ENCODE measurements at regions not wholly inside any gene's neighbourhood (a gene's known extent, or its start where the extent isn't known, plus 50 kb on each side); places are given as distances from the start of the nearest gene placed in this dataset.
A peak's percentile ranks its signal among the peaks of the same experiment; 100 is the strongest.

- Mint-ChIP-seq H3K27ac (no peak overlapping the region), H3K27me3 (ENCODE audit: low read depth, poor library complexity) (peaks cover 10% of the 10 kb centered on the region), H3K4me1 (no peaks in the 10 kb centered on the region), H3K9me3 (peaks cover 18% of the 10 kb centered on the region), H3K36me3 (ENCODE audit: low read depth) (no peaks in the 10 kb centered on the region), H3K4me3 (no peak overlapping the region)
- TF ChIP-seq CTCF (IDR thresholded peaks at IDR 0.05), result no peak
- no peak for DNase-seq
These were observed 380.0 kb downstream of the ZNF536 start for GRCh38 chr19:30752201-30752600.

GRCh38 chr19:30745476-30745985 is 373.3 kb downstream of the ZNF536 start:
- no peak overlapping the region for H3K4me3 Mint-ChIP-seq
- DNase-seq, result no peak
- TF ChIP-seq CTCF (IDR thresholded peaks at IDR 0.05), result no peak
- H3K4me1 Mint-ChIP-seq, result no peaks in the 10 kb centered on the region
- H3K9me3 Mint-ChIP-seq, result peaks cover 14% of the 10 kb centered on the region
- H3K27ac Mint-ChIP-seq, result no peak overlapping the region
- no peaks in the 10 kb centered on the region for H3K36me3 Mint-ChIP-seq (ENCODE audit: low read depth)
- peaks cover 23% of the 10 kb centered on the region for H3K27me3 Mint-ChIP-seq (ENCODE audit: low read depth, poor library complexity)

- no peak for TF ChIP-seq CTCF (IDR thresholded peaks at IDR 0.05)
- Mint-ChIP-seq H3K4me3 (no peak overlapping the region), H3K27me3 (ENCODE audit: low read depth, poor library complexity) (peaks cover 20% of the 10 kb centered on the region), H3K36me3 (ENCODE audit: low read depth) (no peaks in the 10 kb centered on the region), H3K9me3 (peaks cover 8% of the 10 kb centered on the region), H3K4me1 (no peaks in the 10 kb centered on the region), H3K27ac (no peak overlapping the region)
- DNase-seq, result no peak
These were observed 372.7 kb downstream of the ZNF536 start for GRCh38 chr19:30744741-30745475.

- DNase-seq, result no peak
- Mint-ChIP-seq H3K4me3 (no peak overlapping the region), H3K4me1 (no peaks in the 10 kb centered on the region), H3K36me3 (ENCODE audit: low read depth) (no peaks in the 10 kb centered on the region), H3K27me3 (ENCODE audit: low read depth, poor library complexity) (peaks cover 24% of the 10 kb centered on the region), H3K9me3 (no peaks in the 10 kb centered on the region), H3K27ac (no peak overlapping the region)
- no peak for TF ChIP-seq CTCF (IDR thresholded peaks at IDR 0.05)
These were observed 371.5 kb downstream of the ZNF536 start for GRCh38 chr19:30743702-30744101.

- Mint-ChIP-seq H3K36me3 (ENCODE audit: low read depth) (no peaks in the 10 kb centered on the region), H3K4me3 (no peak overlapping the region), H3K27me3 (ENCODE audit: low read depth, poor library complexity) (peaks cover 24% of the 10 kb centered on the region), H3K9me3 (no peaks in the 10 kb centered on the region), H3K27ac (peak overlapping the region; percentile 20), H3K4me1 (no peaks in the 10 kb centered on the region)
- TF ChIP-seq CTCF (IDR thresholded peaks at IDR 0.05), result no peak
- no peak for DNase-seq
These were observed 370.8 kb downstream of the ZNF536 start for GRCh38 chr19:30743011-30743410.

GRCh38 chr19:30742406-30742938 is 370.3 kb downstream of the ZNF536 start:
- no peaks in the 10 kb centered on the region for H3K4me1 Mint-ChIP-seq
- no peaks in the 10 kb centered on the region for H3K36me3 Mint-ChIP-seq (ENCODE audit: low read depth)
- H3K27ac Mint-ChIP-seq, result peak overlapping the region; percentile 20
- H3K27me3 Mint-ChIP-seq (ENCODE audit: low read depth, poor library complexity), result peaks cover 24% of the 10 kb centered on the region
- no peak overlapping the region for H3K4me3 Mint-ChIP-seq
- no peak for TF ChIP-seq CTCF (IDR thresholded peaks at IDR 0.05)
- DNase-seq, result no peak
- no peaks in the 10 kb centered on the region for H3K9me3 Mint-ChIP-seq

Measured in nephron progenitor cell (in vitro differentiated cells).